ENCODE measurements at regions not wholly inside any gene's neighbourhood (a gene's known extent, or its start where the extent isn't known, plus 50 kb on each side); places are given as distances from the start of the nearest gene placed in this dataset.

- TF ChIP-seq CTCF (IDR thresholded peaks at IDR 0.05) (no peak), POLR2A (IDR thresholded peaks at IDR 0.05) (no peak), EP300 (IDR thresholded peaks at IDR 0.05; ENCODE audit: low read depth) (no peak)
Observed at GRCh38 chr3:117616227-117616626, 906.6 kb downstream of the TUSC7 start.

Data from transverse colon (tissue), 3 donors.